ENCODE measurements at regions not wholly inside any gene's neighbourhood (a gene's known extent, or its start where the extent isn't known, plus 50 kb on each side); places are given as distances from the start of the nearest gene placed in this dataset.

GRCh38 chr22:34278121-34278520 lies 357.8 kb upstream of the LARGE1 start:
- Mint-ChIP-seq H3K4me1 (ENCODE audit: low read depth) (no peaks in the 10 kb centered on the region), H3K4me3 (no peak overlapping the region), H3K27ac (no peak overlapping the region), H3K27me3 (ENCODE audit: low read depth) (no peaks in the 10 kb centered on the region), H3K36me3 (ENCODE audit: low read depth) (no peaks in the 10 kb centered on the region), H3K9me3 (peaks cover 42% of the 10 kb centered on the region)
- DNase-seq (ENCODE audit: low spot score), result no peak

GRCh38 chr22:34281738-34282137 lies 361.5 kb upstream of the LARGE1 start:
- Mint-ChIP-seq H3K4me1 (ENCODE audit: low read depth) (no peaks in the 10 kb centered on the region), H3K36me3 (ENCODE audit: low read depth) (no peaks in the 10 kb centered on the region), H3K27me3 (ENCODE audit: low read depth) (no peaks in the 10 kb centered on the region), H3K9me3 (peaks cover 26% of the 10 kb centered on the region), H3K4me3 (no peak overlapping the region), H3K27ac (no peak overlapping the region)
- DNase-seq (ENCODE audit: low spot score), result no peak

- H3K27ac Mint-ChIP-seq, result no peak overlapping the region
- H3K4me3 Mint-ChIP-seq, result no peak overlapping the region
- no peaks in the 10 kb centered on the region for H3K36me3 Mint-ChIP-seq (ENCODE audit: low read depth)
- H3K4me1 Mint-ChIP-seq (ENCODE audit: low read depth), result no peaks in the 10 kb centered on the region
- DNase-seq (ENCODE audit: low spot score), result no peak
- no peaks in the 10 kb centered on the region for H3K27me3 Mint-ChIP-seq (ENCODE audit: low read depth)
- H3K9me3 Mint-ChIP-seq, result peaks cover 31% of the 10 kb centered on the region
These were observed 363.6 kb upstream of the LARGE1 start for GRCh38 chr22:34283844-34284243.

- H3K27me3 Mint-ChIP-seq (ENCODE audit: low read depth), result no peaks in the 10 kb centered on the region
- H3K27ac Mint-ChIP-seq, result no peak overlapping the region
- no peaks in the 10 kb centered on the region for H3K4me1 Mint-ChIP-seq (ENCODE audit: low read depth)
- peaks cover 12% of the 10 kb centered on the region for H3K9me3 Mint-ChIP-seq
- H3K36me3 Mint-ChIP-seq (ENCODE audit: low read depth), result no peaks in the 10 kb centered on the region
- no peak overlapping the region for H3K4me3 Mint-ChIP-seq
- no peak for DNase-seq (ENCODE audit: low spot score)
These were observed 373.0 kb upstream of the LARGE1 start for GRCh38 chr22:34293324-34293723.

GRCh38 chr22:34294476-34294875 lies 374.2 kb upstream of the LARGE1 start:
- no peaks in the 10 kb centered on the region for H3K27me3 Mint-ChIP-seq (ENCODE audit: low read depth)
- H3K36me3 Mint-ChIP-seq (ENCODE audit: low read depth), result no peaks in the 10 kb centered on the region
- H3K4me1 Mint-ChIP-seq (ENCODE audit: low read depth), result no peaks in the 10 kb centered on the region
- H3K27ac Mint-ChIP-seq, result no peak overlapping the region
- H3K9me3 Mint-ChIP-seq, result peaks cover under 1% of the 10 kb centered on the region
- no peak for DNase-seq (ENCODE audit: low spot score)
- H3K4me3 Mint-ChIP-seq, result no peak overlapping the region

GRCh38 chr22:34294986-34295385 lies 374.7 kb upstream of the LARGE1 start:
- no peaks in the 10 kb centered on the region for H3K27me3 Mint-ChIP-seq (ENCODE audit: low read depth)
- H3K4me1 Mint-ChIP-seq (ENCODE audit: low read depth), result no peaks in the 10 kb centered on the region
- H3K36me3 Mint-ChIP-seq (ENCODE audit: low read depth), result no peaks in the 10 kb centered on the region
- no peak overlapping the region for H3K4me3 Mint-ChIP-seq
- H3K27ac Mint-ChIP-seq, result no peak overlapping the region
- no peak for DNase-seq (ENCODE audit: low spot score)
- no peaks in the 10 kb centered on the region for H3K9me3 Mint-ChIP-seq

- no peak overlapping the region for H3K27ac Mint-ChIP-seq
- no peaks in the 10 kb centered on the region for H3K36me3 Mint-ChIP-seq (ENCODE audit: low read depth)
- no peak overlapping the region for H3K4me3 Mint-ChIP-seq
- DNase-seq (ENCODE audit: low spot score), result no peak
- no peaks in the 10 kb centered on the region for H3K27me3 Mint-ChIP-seq (ENCODE audit: low read depth)
- H3K4me1 Mint-ChIP-seq (ENCODE audit: low read depth), result no peaks in the 10 kb centered on the region
- peaks cover 10% of the 10 kb centered on the region for H3K9me3 Mint-ChIP-seq
These were observed 376.2 kb upstream of the LARGE1 start for GRCh38 chr22:34296461-34296860.

- no peak for DNase-seq (ENCODE audit: low spot score)
- Mint-ChIP-seq H3K9me3 (peaks cover 10% of the 10 kb centered on the region), H3K4me3 (no peak overlapping the region), H3K27me3 (ENCODE audit: low read depth) (no peaks in the 10 kb centered on the region), H3K36me3 (ENCODE audit: low read depth) (no peaks in the 10 kb centered on the region), H3K4me1 (ENCODE audit: low read depth) (no peaks in the 10 kb centered on the region), H3K27ac (no peak overlapping the region)
These were observed 377.4 kb upstream of the LARGE1 start for GRCh38 chr22:34297536-34298120.

GRCh38 chr22:34299496-34299895 lies 379.2 kb upstream of the LARGE1 start:
- Mint-ChIP-seq H3K4me1 (ENCODE audit: low read depth) (no peaks in the 10 kb centered on the region), H3K27me3 (ENCODE audit: low read depth) (no peaks in the 10 kb centered on the region)

GRCh38 chr22:34301569-34301968 lies 381.3 kb upstream of the LARGE1 start:
- H3K27me3 Mint-ChIP-seq (ENCODE audit: low read depth), result no peaks in the 10 kb centered on the region
- no peak for DNase-seq (ENCODE audit: low spot score)
- no peak overlapping the region for H3K27ac Mint-ChIP-seq
- H3K4me1 Mint-ChIP-seq (ENCODE audit: low read depth), result no peaks in the 10 kb centered on the region
- H3K9me3 Mint-ChIP-seq, result peaks cover 14% of the 10 kb centered on the region
- no peak overlapping the region for H3K4me3 Mint-ChIP-seq
- H3K36me3 Mint-ChIP-seq (ENCODE audit: low read depth), result no peaks in the 10 kb centered on the region

More at GRCh38 chr22:34299496-34299895, 379.2 kb upstream of the LARGE1 start:
- Mint-ChIP-seq H3K9me3 (peaks cover 10% of the 10 kb centered on the region), H3K4me3 (no peak overlapping the region), H3K36me3 (ENCODE audit: low read depth) (no peaks in the 10 kb centered on the region), H3K27ac (no peak overlapping the region)
- DNase-seq (ENCODE audit: low spot score), result no peak

GRCh38 chr22:34303656-34304055 lies 383.4 kb upstream of the LARGE1 start:
- Mint-ChIP-seq H3K4me1 (ENCODE audit: low read depth) (no peaks in the 10 kb centered on the region), H3K36me3 (ENCODE audit: low read depth) (no peaks in the 10 kb centered on the region), H3K4me3 (no peak overlapping the region), H3K27ac (no peak overlapping the region), H3K27me3 (ENCODE audit: low read depth) (no peaks in the 10 kb centered on the region), H3K9me3 (peaks cover 18% of the 10 kb centered on the region)
- no peak for DNase-seq (ENCODE audit: low spot score)

- Mint-ChIP-seq H3K27me3 (ENCODE audit: low read depth) (no peaks in the 10 kb centered on the region), H3K4me1 (ENCODE audit: low read depth) (no peaks in the 10 kb centered on the region), H3K36me3 (ENCODE audit: low read depth) (no peaks in the 10 kb centered on the region), H3K4me3 (no peak overlapping the region), H3K9me3 (peaks cover 11% of the 10 kb centered on the region), H3K27ac (no peak overlapping the region)
- no peak for DNase-seq (ENCODE audit: low spot score)
These were observed 386.1 kb upstream of the LARGE1 start for GRCh38 chr22:34306361-34306760.

- Mint-ChIP-seq H3K27ac (no peak overlapping the region), H3K9me3 (peaks cover 14% of the 10 kb centered on the region), H3K4me3 (no peak overlapping the region), H3K4me1 (ENCODE audit: low read depth) (no peaks in the 10 kb centered on the region), H3K27me3 (ENCODE audit: low read depth) (no peaks in the 10 kb centered on the region), H3K36me3 (ENCODE audit: low read depth) (no peaks in the 10 kb centered on the region)
- DNase-seq (ENCODE audit: low spot score), result no peak
These were observed 387.8 kb upstream of the LARGE1 start for GRCh38 chr22:34308101-34308500.

- H3K27me3 Mint-ChIP-seq (ENCODE audit: low read depth), result no peaks in the 10 kb centered on the region
- no peak overlapping the region for H3K27ac Mint-ChIP-seq
- H3K9me3 Mint-ChIP-seq, result peaks cover 35% of the 10 kb centered on the region
- no peak overlapping the region for H3K4me3 Mint-ChIP-seq
- H3K36me3 Mint-ChIP-seq (ENCODE audit: low read depth), result no peaks in the 10 kb centered on the region
- no peak for DNase-seq (ENCODE audit: low spot score)
- H3K4me1 Mint-ChIP-seq (ENCODE audit: low read depth), result no peaks in the 10 kb centered on the region
These were observed 399.1 kb upstream of the LARGE1 start for GRCh38 chr22:34319346-34319745.

GRCh38 chr22:34324763-34325162 lies 404.5 kb upstream of the LARGE1 start:
- Mint-ChIP-seq H3K9me3 (peaks cover 13% of the 10 kb centered on the region), H3K27ac (no peak overlapping the region), H3K27me3 (ENCODE audit: low read depth) (no peaks in the 10 kb centered on the region), H3K36me3 (ENCODE audit: low read depth) (no peaks in the 10 kb centered on the region), H3K4me3 (no peak overlapping the region), H3K4me1 (ENCODE audit: low read depth) (no peaks in the 10 kb centered on the region)
- no peak for DNase-seq (ENCODE audit: low spot score)

All from T-helper 2 cell treated with Interferon-gamma antibody and Interleukin-4, amounts not matched to agents 5 μg/mL and 100 μg/mL, for 36 hours (primary cell).